ENCODE measurements at regions not wholly inside any gene's neighbourhood (a gene's known extent, or its start where the extent isn't known, plus 50 kb on each side); places are given as distances from the start of the nearest gene placed in this dataset.

DNA sequence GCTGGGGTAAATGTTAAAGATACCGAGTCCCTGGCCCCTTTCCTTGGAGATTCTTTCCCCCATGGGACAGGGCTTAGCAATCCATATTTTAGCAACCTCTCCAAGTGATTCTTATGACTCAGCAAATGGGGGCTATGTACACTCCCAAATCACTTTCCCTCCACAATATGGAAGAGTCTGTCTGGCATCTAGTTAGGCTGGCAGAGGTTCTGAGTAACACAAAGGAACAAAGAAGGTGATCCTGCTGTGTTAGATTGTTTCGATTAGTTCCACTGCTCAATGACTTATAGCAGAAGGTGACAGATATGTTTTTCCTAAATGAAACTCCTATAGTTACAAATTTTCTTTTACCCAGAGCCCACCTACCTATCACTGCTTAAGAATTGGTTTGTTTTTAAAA lies 154.0 kb upstream of the SYT13 start:
- no peak overlapping the region for H4K8ac ChIP-seq (ENCODE audit: low read depth in 2 of 2, low read length in 2 of 2)
- CTCF ChIA-PET = no interaction called here
- H3K56ac ChIP-seq (ENCODE audit: extremely low read depth, insufficient read depth, low read length) = no peak overlapping the region
- no peaks in the 10 kb centered on the region for H3K4me1 ChIP-seq (ENCODE audit: control insufficient read depth, insufficient read depth, low read length)
- peaks cover 4% of the 10 kb centered on the region; the same call in 1 of the 2 replicates for H3K27me3 ChIP-seq (ENCODE audit: control insufficient read depth, insufficient read depth, low read length)
- no peaks in the 10 kb centered on the region for H3K79me1 ChIP-seq (ENCODE audit: low read depth in 1 of 2, low read length in 2 of 2)
- POLR2A ChIA-PET (ENCODE audit: unreplicated experiment) = no interaction called here
- no peaks in the 10 kb centered on the region for H3K36me3 ChIP-seq (ENCODE audit: control insufficient read depth, insufficient read depth, low read length)
- intact Hi-C loops (cut with micrococcal nuclease) (no loop called here), dilution Hi-C loops (cut with HindIII; ENCODE audit: low sequenced_read_pairs, unreplicated experiment) (no loop called here), in situ Hi-C loops (cut with MboI; ENCODE audit: low sequenced_read_pairs) (no loop called here)
- H2AFZ ChIP-seq (replicated peaks; ENCODE audit: low read length, poor library complexity) = no peak overlapping the region
- no peak overlapping the region for H4K91ac ChIP-seq (ENCODE audit: insufficient read depth, low read depth, low read length)
- ATAC-seq (ENCODE audit: low read depth) (no peak), DNase-seq (no peak)
- no peak overlapping the region for H3K4me3 ChIP-seq (ENCODE audit: insufficient read depth, low read depth, low read length)
- no peak overlapping the region for H4K5ac ChIP-seq (ENCODE audit: low read depth, low read length)
- no peaks in the 10 kb centered on the region for H4K20me1 ChIP-seq (ENCODE audit: insufficient read depth, low read length)
- H2AK9ac ChIP-seq (replicated peaks; ENCODE audit: low read depth, low read length, poor library complexity) = no peak overlapping the region
- TF ChIP-seq, protein P1, sequence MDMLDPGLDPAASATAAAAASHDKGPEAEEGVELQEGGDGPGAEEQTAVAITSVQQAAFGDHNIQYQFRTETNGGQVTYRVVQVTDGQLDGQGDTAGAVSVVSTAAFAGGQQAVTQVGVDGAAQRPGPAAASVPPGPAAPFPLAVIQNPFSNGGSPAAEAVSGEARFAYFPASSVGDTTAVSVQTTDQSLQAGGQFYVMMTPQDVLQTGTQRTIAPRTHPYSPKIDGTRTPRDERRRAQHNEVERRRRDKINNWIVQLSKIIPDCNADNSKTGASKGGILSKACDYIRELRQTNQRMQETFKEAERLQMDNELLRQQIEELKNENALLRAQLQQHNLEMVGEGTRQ (IDR thresholded peaks at IDR 0.05; ENCODE audit: low read depth, low read length) = no peak
- TF ChIP-seq, protein P2, sequence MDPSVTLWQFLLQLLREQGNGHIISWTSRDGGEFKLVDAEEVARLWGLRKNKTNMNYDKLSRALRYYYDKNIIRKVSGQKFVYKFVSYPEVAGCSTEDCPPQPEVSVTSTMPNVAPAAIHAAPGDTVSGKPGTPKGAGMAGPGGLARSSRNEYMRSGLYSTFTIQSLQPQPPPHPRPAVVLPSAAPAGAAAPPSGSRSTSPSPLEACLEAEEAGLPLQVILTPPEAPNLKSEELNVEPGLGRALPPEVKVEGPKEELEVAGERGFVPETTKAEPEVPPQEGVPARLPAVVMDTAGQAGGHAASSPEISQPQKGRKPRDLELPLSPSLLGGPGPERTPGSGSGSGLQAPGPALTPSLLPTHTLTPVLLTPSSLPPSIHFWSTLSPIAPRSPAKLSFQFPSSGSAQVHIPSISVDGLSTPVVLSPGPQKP (IDR thresholded peaks at IDR 0.05; ENCODE audit: borderline replicate concordance, low read depth, low read length) = no peak
- TF ChIP-seq BHLHE40 (IDR thresholded peaks at IDR 0.05; ENCODE audit: low read depth, low read length) (no peak), RCOR1 (IDR thresholded peaks at IDR 0.05; ENCODE audit: insufficient replicate concordance, low read length) (no peak), CEBPB (IDR thresholded peaks at IDR 0.05; ENCODE audit: low read depth, low read length) (no peak), CHD1 (IDR thresholded peaks at IDR 0.05; ENCODE audit: low read depth, low read length) (no peak), RFX5 (IDR thresholded peaks at IDR 0.05; ENCODE audit: low read depth, low read length) (no peak), RAD21 (IDR thresholded peaks at IDR 0.05; ENCODE audit: low read length) (no peak), MAZ (IDR thresholded peaks at IDR 0.05; ENCODE audit: borderline replicate concordance, low read depth, low read length) (no peak), MXI1 (IDR thresholded peaks at IDR 0.05; ENCODE audit: borderline replicate concordance, low read depth, low read length) (no peak), POLR2A (IDR thresholded peaks at IDR 0.05; ENCODE audit: low read depth, low read length) (no peak), FOS (IDR thresholded peaks at IDR 0.05; ENCODE audit: low read depth, low read length) (no peak)
- TF ChIP-seq, protein P3, sequence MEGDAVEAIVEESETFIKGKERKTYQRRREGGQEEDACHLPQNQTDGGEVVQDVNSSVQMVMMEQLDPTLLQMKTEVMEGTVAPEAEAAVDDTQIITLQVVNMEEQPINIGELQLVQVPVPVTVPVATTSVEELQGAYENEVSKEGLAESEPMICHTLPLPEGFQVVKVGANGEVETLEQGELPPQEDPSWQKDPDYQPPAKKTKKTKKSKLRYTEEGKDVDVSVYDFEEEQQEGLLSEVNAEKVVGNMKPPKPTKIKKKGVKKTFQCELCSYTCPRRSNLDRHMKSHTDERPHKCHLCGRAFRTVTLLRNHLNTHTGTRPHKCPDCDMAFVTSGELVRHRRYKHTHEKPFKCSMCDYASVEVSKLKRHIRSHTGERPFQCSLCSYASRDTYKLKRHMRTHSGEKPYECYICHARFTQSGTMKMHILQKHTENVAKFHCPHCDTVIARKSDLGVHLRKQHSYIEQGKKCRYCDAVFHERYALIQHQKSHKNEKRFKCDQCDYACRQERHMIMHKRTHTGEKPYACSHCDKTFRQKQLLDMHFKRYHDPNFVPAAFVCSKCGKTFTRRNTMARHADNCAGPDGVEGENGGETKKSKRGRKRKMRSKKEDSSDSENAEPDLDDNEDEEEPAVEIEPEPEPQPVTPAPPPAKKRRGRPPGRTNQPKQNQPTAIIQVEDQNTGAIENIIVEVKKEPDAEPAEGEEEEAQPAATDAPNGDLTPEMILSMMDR (conservative IDR thresholded peaks at IDR 0.05; ENCODE audit: low read depth, low read length) = no peak
- no peak overlapping the region for H3K14ac ChIP-seq (replicated peaks; ENCODE audit: low read depth, low read length)
- H3K4me2 ChIP-seq (ENCODE audit: low read depth, low read length) = no peak overlapping the region
- H3K18ac ChIP-seq (ENCODE audit: low read depth, low read length) = no peak overlapping the region
- no peak overlapping the region for H3K9ac ChIP-seq (ENCODE audit: low read depth, low read length)
- BruUV-seq (replicated peaks) = no TSS peak
- H2BK15ac ChIP-seq (ENCODE audit: low read depth, low read length) = no peak overlapping the region
- no peaks in the 10 kb centered on the region for H3K9me1 ChIP-seq (ENCODE audit: insufficient read depth, low read length)
- H2BK120ac ChIP-seq (ENCODE audit: low read depth, low read length) = no peak overlapping the region
- H2BK5ac ChIP-seq (ENCODE audit: low read depth, low read length, poor library complexity, severe bottlenecking) = no peak overlapping the region
- no peak overlapping the region for H3K27ac ChIP-seq (ENCODE audit: insufficient read depth, low read length)
- H2BK20ac ChIP-seq (ENCODE audit: low read depth, low read length) = no peak overlapping the region
- no peak overlapping the region for H3K4ac ChIP-seq (ENCODE audit: low read depth, low read length)
- WGBS, 2 experiments (ENCODE audit: extremely low coverage in 2 of 2, insufficient read length in 1 of 2) = no CpG with 5 or more reads among the region's 2 CpGs
- H2AK5ac ChIP-seq (ENCODE audit: low read depth, low read length) = no peak overlapping the region
- H3K23ac ChIP-seq (ENCODE audit: low read depth, low read length) = no peak overlapping the region
- no peaks in the 10 kb centered on the region for H3K9me3 ChIP-seq (ENCODE audit: control insufficient read depth, insufficient read depth, low read length)

Measured in IMR-90 (cell line).